Aorta (tissue), 5 donors: ENCODE measurements at regions not wholly inside any gene's neighbourhood (a gene's known extent, or its start where the extent isn't known, plus 50 kb on each side); places are given as distances from the start of the nearest gene placed in this dataset.

Source experiments
- ATAC-seq: fragments of 200-7000 bp; cut with Tn5 transposase; one replicate; pipeline ENCODE4 v1.9.1; 2022; ENCODE audit warnings: moderate library complexity; ENCODE audit not compliant: low FRiP score
- DNase-seq, 2 donors: peaks; one replicate each; pipeline ENCODE4 v3.0.0-alpha.2; 2020
- H3K27ac ChIP-seq, 2 donors: one replicate each; pipeline ENCODE4 v1.5.1; 2013; ENCODE audit warnings: low read length in 2 of 2, mild to moderate bottlenecking in 2 of 2, moderate library complexity in 2 of 2, control low read depth in 1 of 2, inconsistent platforms in 1 of 2, low read depth in 1 of 2
- H3K27me3 ChIP-seq, 2 donors: one replicate each; pipeline ENCODE4 v1.6.1; 2013; ENCODE audit warnings: control low read depth in 1 of 2, low read length in 1 of 2, mild to moderate bottlenecking in 1 of 2, moderate library complexity in 1 of 2; ENCODE audit not compliant: insufficient read depth in 2 of 2, control insufficient read depth in 1 of 2
- H3K36me3 ChIP-seq, 2 donors: one replicate each; pipeline ENCODE4 v1.6.1; 2013; ENCODE audit warnings: control low read depth in 1 of 2, low read length in 1 of 2, mild to moderate bottlenecking in 1 of 2; ENCODE audit not compliant: insufficient read depth in 2 of 2, control insufficient read depth in 1 of 2
- H3K4me1 ChIP-seq, 2 donors: one replicate each; pipeline ENCODE4 v1.6.1; 2013; ENCODE audit warnings: low read length in 2 of 2, control low read depth in 1 of 2, mild to moderate bottlenecking in 1 of 2, moderate library complexity in 1 of 2; ENCODE audit not compliant: insufficient read depth in 2 of 2, control insufficient read depth in 1 of 2
- H3K4me3 ChIP-seq, 2 donors: one replicate each; pipeline ENCODE4 v1.5.1; 2013; ENCODE audit warnings: low read length in 2 of 2, control low read depth in 1 of 2, mild to moderate bottlenecking in 1 of 2
- H3K9me3 ChIP-seq: one replicate; pipeline ENCODE4 v1.6.1; 2013; ENCODE audit warnings: mild to moderate bottlenecking, low read length; ENCODE audit not compliant: control insufficient read depth
- WGBS, 2 donors: extraction: QIAGEN DNeasy Blood & Tissue Kit; methylation state at CpG; one replicate each; pipeline ENCODE4 v1.1.7; 2013; 5-methylcytosine and 5-hydroxymethylcytosine counted together
- intact Hi-C, 2 donors: fragments of 100-400 bp; cut with DNase I; formaldehyde crosslinking; loops; one replicate each; pipeline versions ENCODE4 v1.14.2 to v1.15.0; 2022
- donor health status: healthy with polysubstance abuse.
- donor health status: Bipolar disorder and iron deficiency.
- donor health status: DM: no; HTN: no; CAD: no.
- donor health status: DM: no; HTN: no; CAD: no.
- donor health status: DM: yes; HTN: yes; CAD: no.

- H3K9me3 ChIP-seq: peaks cover 1% of the 10 kb centered on the region
- peaks cover 5 to 10% of the 10 kb centered on the region in 2 donors for H3K4me1 ChIP-seq
- H3K4me3 ChIP-seq: no peak overlapping the region
- 47 to 70% methylated on average over 2 of the region's 2 CpGs for WGBS, 2 donors
- intact Hi-C loops: no loop called here
- H3K36me3 ChIP-seq: no peaks in the 10 kb centered on the region
- H3K27me3 ChIP-seq: no peaks in the 10 kb centered on the region
- no peak for DNase-seq
- ATAC-seq: no peak
- no peak overlapping the region for H3K27ac ChIP-seq
These were observed 152.6 kb upstream of the HAND2 start for GRCh38 chr4:173682609-173683008.

GRCh38 chr4:173680278-173680677 lies 150.2 kb upstream of the HAND2 start:
- Histone ChIP-seq H3K27me3 (no peaks in the 10 kb centered on the region), H3K9me3 (no peaks in the 10 kb centered on the region), H3K36me3 (no peaks in the 10 kb centered on the region), H3K4me3 (no peak overlapping the region), H3K4me1 (peaks cover 0 to 3% of the 10 kb centered on the region in 2 donors), H3K27ac (no peak overlapping the region)
- DNase-seq (no peak), ATAC-seq (no peak)
- intact Hi-C loops: no loop called here
- 78 to 82% methylated on average over 7 of the region's 7 CpGs for WGBS, 2 donors

GRCh38 chr4:173675446-173675845 lies 145.4 kb upstream of the HAND2 start:
- H3K27me3 ChIP-seq: no peaks in the 10 kb centered on the region
- H3K27ac ChIP-seq: no peak overlapping the region
- H3K9me3 ChIP-seq: no peaks in the 10 kb centered on the region
- no peaks in the 10 kb centered on the region for H3K4me1 ChIP-seq
- no peak overlapping the region for H3K4me3 ChIP-seq
- DNase-seq (no peak), ATAC-seq (no peak)
- no peaks in the 10 kb centered on the region for H3K36me3 ChIP-seq
- WGBS, 2 donors: 86 to 87% methylated on average over 3 of the region's 3 CpGs
- intact Hi-C loops: no loop called here

GRCh38 chr4:173669460-173670179 lies 139.6 kb upstream of the HAND2 start:
- Histone ChIP-seq H3K36me3 (no peaks in the 10 kb centered on the region), H3K27ac (no peak overlapping the region), H3K27me3 (no peaks in the 10 kb centered on the region), H3K4me1 (peaks cover 0 to 2% of the 10 kb centered on the region in 2 donors), H3K9me3 (no peaks in the 10 kb centered on the region), H3K4me3 (no peak overlapping the region)
- DNase-seq: no peak
- no peak for ATAC-seq
- 43 to 51% methylated on average over 4 of the region's 4 CpGs for WGBS, 2 donors
- intact Hi-C loops: no loop called here

- no peak for DNase-seq
- no peaks in the 10 kb centered on the region for H3K4me1 ChIP-seq
- no peaks in the 10 kb centered on the region for H3K9me3 ChIP-seq
- H3K27me3 ChIP-seq: no peaks in the 10 kb centered on the region
- H3K4me3 ChIP-seq: no peak overlapping the region
- ATAC-seq: no peak
- no peak overlapping the region for H3K27ac ChIP-seq
- intact Hi-C loops: no loop called here
- no peaks in the 10 kb centered on the region for H3K36me3 ChIP-seq
These were observed 131.0 kb upstream of the HAND2 start for GRCh38 chr4:173661001-173661400.

- intact Hi-C loops: no loop called here
- H3K36me3 ChIP-seq: no peaks in the 10 kb centered on the region
- WGBS, 2 donors: 97% methylated on average over 4 of the region's 4 CpGs
- H3K9me3 ChIP-seq: no peaks in the 10 kb centered on the region
- no peak overlapping the region for H3K27ac ChIP-seq
- DNase-seq (no peak), ATAC-seq (no peak)
- no peaks in the 10 kb centered on the region for H3K27me3 ChIP-seq
- peaks cover 0 to 1% of the 10 kb centered on the region in 2 donors for H3K4me1 ChIP-seq
- no peak overlapping the region for H3K4me3 ChIP-seq
These were observed 126.9 kb upstream of the HAND2 start for GRCh38 chr4:173656898-173657297.

GRCh38 chr4:173652283-173652931 lies 122.4 kb upstream of the HAND2 start:
- intact Hi-C loops: no loop called here
- H3K27ac ChIP-seq: no peak overlapping the region

GRCh38 chr4:173651651-173652282 lies 121.7 kb upstream of the HAND2 start:
- Histone ChIP-seq H3K9me3 (no peaks in the 10 kb centered on the region), H3K4me1 (peaks cover 0 to 1% of the 10 kb centered on the region in 2 donors), H3K27ac (no peak overlapping the region), H3K4me3 (no peak overlapping the region), H3K36me3 (no peaks in the 10 kb centered on the region), H3K27me3 (no peaks in the 10 kb centered on the region)
- 25 to 27% methylated on average over 7 of the region's 7 CpGs for WGBS, 2 donors
- ATAC-seq (no peak), DNase-seq (no peak)
- intact Hi-C loops: no loop called here

More at GRCh38 chr4:173652283-173652931, 122.4 kb upstream of the HAND2 start:
- Histone ChIP-seq H3K27me3 (no peaks in the 10 kb centered on the region), H3K4me3 (no peak overlapping the region), H3K36me3 (no peaks in the 10 kb centered on the region), H3K4me1 (peaks cover 0 to 1% of the 10 kb centered on the region in 2 donors), H3K9me3 (no peaks in the 10 kb centered on the region)
- 5 to 13% methylated on average over 6 of the region's 6 CpGs for WGBS, 2 donors
- ATAC-seq (no peak), DNase-seq (no peak)

GRCh38 chr4:173647902-173648301 lies 117.9 kb upstream of the HAND2 start:
- DNase-seq (no peak), ATAC-seq (no peak)
- intact Hi-C loops: no loop called here

More at GRCh38 chr4:173647902-173648301, 117.9 kb upstream of the HAND2 start:
- H3K27me3 ChIP-seq: no peaks in the 10 kb centered on the region
- H3K4me1 ChIP-seq: peaks cover 0 to 1% of the 10 kb centered on the region in 2 donors
- no peak overlapping the region for H3K27ac ChIP-seq
- no peaks in the 10 kb centered on the region for H3K36me3 ChIP-seq
- no peak overlapping the region for H3K4me3 ChIP-seq
- WGBS, 2 donors: 91 to 93% methylated on average over 4 of the region's 4 CpGs
- no peaks in the 10 kb centered on the region for H3K9me3 ChIP-seq
